ENCODE measurements at regions not wholly inside any gene's neighbourhood (a gene's known extent, or its start where the extent isn't known, plus 50 kb on each side); places are given as distances from the start of the nearest gene placed in this dataset.

GRCh38 chr22:22817468-22818201 lies 70.0 kb upstream of the IGLL5 start:
- Histone ChIP-seq H3K27me3 (replicated peaks; ENCODE audit: control insufficient read depth, insufficient read depth, low read length) (no peaks in the 10 kb centered on the region), H3K4me3 (replicated peaks; ENCODE audit: low read depth, low read length) (no peak overlapping the region), H3K36me3 (ENCODE audit: control insufficient read depth, insufficient read depth, low read length) (no peaks in the 10 kb centered on the region)
- TF ChIP-seq CTCF (IDR thresholded peaks at IDR 0.05; ENCODE audit: insufficient read depth, low read length, poor library complexity, severe bottlenecking) = peak; percentile 16
- DNase-seq (ENCODE audit: extremely low read depth, insufficient read length) = no peak

GRCh38 chr22:22818202-22818538 lies 69.4 kb upstream of the IGLL5 start:
- DNase-seq (ENCODE audit: extremely low read depth, insufficient read length) = no peak
- TF ChIP-seq CTCF (IDR thresholded peaks at IDR 0.05; ENCODE audit: insufficient read depth, low read length, poor library complexity, severe bottlenecking) = no peak
- Histone ChIP-seq H3K4me3 (replicated peaks; ENCODE audit: low read depth, low read length) (no peak overlapping the region), H3K27me3 (replicated peaks; ENCODE audit: control insufficient read depth, insufficient read depth, low read length) (no peaks in the 10 kb centered on the region), H3K36me3 (ENCODE audit: control insufficient read depth, insufficient read depth, low read length) (no peaks in the 10 kb centered on the region)

DNA sequence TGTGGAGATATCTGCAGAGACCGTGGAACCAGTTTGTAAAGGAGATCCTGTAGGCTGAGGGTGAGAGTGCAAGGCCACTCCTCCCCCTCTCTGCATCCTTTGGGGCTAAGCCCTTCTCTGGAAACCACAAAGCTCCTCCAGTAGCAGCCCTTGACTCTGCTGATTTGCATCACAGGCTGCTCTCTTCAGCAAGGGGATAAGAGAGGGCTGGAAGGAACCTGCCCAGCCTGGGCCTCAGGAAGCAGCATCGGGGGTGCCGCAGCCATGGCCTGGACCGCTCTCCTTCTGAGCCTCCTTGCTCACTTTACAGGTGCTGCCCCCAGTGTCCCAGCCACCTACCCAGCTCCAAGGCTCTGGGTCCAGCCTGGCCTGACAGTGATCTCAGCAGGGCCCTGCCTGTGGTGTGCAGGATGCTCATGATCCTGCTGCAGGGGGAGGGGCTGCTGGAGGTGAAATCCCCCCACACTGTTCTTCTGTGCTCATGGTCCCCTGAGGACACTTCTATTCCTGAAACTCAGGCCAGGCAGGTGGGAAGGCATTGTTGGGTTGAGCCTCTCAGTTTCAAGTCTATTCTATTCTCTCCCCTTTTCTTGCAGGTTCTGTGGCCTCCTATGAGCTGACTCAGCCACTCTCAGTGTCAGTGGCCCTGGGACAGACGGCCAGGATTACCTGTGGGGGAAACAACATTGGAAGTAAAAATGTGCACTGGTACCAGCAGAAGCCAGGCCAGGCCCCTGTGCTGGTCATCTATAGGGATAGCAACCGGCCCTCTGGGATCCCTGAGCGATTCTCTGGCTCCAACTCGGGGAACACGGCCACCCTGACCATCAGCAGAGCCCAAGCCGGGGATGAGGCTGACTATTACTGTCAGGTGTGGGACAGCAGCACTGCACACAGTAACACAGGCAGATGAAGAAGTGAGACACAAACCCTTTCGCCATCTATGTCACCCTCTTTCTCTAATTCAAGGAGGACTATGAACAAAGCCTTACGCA lies 68.5 kb upstream of the IGLL5 start:
- TF ChIP-seq CTCF (IDR thresholded peaks at IDR 0.05; ENCODE audit: insufficient read depth, low read length, poor library complexity, severe bottlenecking) = no peak
- peak; percentile 57 for DNase-seq (ENCODE audit: extremely low read depth, insufficient read length)
- H3K27me3 ChIP-seq (replicated peaks; ENCODE audit: control insufficient read depth, insufficient read depth, low read length) = no peaks in the 10 kb centered on the region
- no peaks in the 10 kb centered on the region for H3K36me3 ChIP-seq (ENCODE audit: control insufficient read depth, insufficient read depth, low read length)
- H3K4me3 ChIP-seq (replicated peaks; ENCODE audit: low read depth, low read length) = no peak overlapping the region

DNA sequence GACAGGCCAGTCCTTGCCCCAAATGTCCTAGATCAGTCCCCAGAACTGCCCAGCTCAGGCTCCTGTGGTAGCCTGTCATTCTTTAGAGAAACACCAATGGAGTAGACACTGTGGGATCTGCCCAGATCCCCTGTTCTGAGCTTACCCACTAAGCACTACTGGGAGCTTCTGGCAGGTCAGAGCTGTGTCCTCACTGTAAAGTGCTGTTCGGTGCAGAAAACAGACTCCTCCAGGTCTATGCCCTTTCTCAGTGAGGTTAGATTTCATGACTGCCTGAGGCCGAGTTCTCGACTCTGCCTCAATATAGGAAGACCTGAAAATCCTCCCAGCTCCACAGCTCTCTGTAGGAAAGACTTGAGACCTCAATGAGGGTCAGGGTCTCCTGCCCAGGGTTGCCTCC lies 67.5 kb upstream of the IGLL5 start:
- no peaks in the 10 kb centered on the region for H3K27me3 ChIP-seq (replicated peaks; ENCODE audit: control insufficient read depth, insufficient read depth, low read length)
- no peak for DNase-seq (ENCODE audit: extremely low read depth, insufficient read length)
- no peak overlapping the region for H3K4me3 ChIP-seq (replicated peaks; ENCODE audit: low read depth, low read length)
- no peak for TF ChIP-seq CTCF (IDR thresholded peaks at IDR 0.05; ENCODE audit: insufficient read depth, low read length, poor library complexity, severe bottlenecking)
- H3K36me3 ChIP-seq (ENCODE audit: control insufficient read depth, insufficient read depth, low read length) = no peaks in the 10 kb centered on the region

DNA sequence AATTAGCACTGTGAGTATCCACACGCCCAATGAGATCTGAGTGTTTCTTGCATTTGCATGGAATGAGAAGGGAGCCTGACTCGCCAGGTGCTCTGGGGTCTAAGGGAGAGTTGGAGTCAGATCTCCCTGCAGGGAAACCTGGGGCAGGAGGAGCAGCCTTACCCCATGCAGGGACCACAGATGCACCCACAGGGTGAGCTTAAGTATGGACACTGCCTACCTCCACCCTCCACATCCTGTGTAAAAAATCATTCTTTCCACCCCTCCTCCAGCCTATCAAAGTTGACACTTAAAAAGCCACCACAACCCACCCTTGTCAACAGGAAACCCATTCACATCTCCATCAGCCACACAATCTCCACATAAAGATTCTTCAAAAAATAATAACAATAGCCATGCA lies 67.0 kb upstream of the IGLL5 start:
- H3K27me3 ChIP-seq (replicated peaks; ENCODE audit: control insufficient read depth, insufficient read depth, low read length) = no peaks in the 10 kb centered on the region
- no peak for DNase-seq (ENCODE audit: extremely low read depth, insufficient read length)
- no peak overlapping the region for H3K4me3 ChIP-seq (replicated peaks; ENCODE audit: low read depth, low read length)
- no peak for TF ChIP-seq CTCF (IDR thresholded peaks at IDR 0.05; ENCODE audit: insufficient read depth, low read length, poor library complexity, severe bottlenecking)
- no peaks in the 10 kb centered on the region for H3K36me3 ChIP-seq (ENCODE audit: control insufficient read depth, insufficient read depth, low read length)
